ENCODE measurements at regions not wholly inside any gene's neighbourhood (a gene's known extent, or its start where the extent isn't known, plus 50 kb on each side); places are given as distances from the start of the nearest gene placed in this dataset.

DNA sequence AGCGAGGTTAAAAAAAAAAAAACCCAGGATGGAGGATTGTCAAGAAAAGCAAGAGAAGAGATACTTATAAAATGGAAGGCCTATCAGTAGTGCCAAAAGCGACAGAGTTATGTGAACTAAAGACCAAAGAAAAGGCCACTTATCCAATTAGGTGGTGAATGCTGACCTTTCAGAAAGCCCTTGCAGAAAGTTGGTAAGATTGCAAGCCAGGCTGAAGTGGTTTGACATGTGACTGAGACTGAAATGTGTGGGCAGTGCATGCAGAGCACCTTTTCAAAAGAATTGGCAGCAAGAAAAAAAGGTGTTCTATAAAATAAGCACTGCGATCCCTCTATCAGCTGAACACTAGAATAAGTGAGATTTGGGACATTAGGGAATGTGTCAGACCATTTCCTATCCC is 379.4 kb upstream of the FAM98A start:
- TF ChIP-seq CTCF (IDR thresholded peaks at IDR 0.05) (no peak), POLR2A (IDR thresholded peaks at IDR 0.05) (no peak)
